ENCODE measurements at regions not wholly inside any gene's neighbourhood (a gene's known extent, or its start where the extent isn't known, plus 50 kb on each side); places are given as distances from the start of the nearest gene placed in this dataset.

DNA sequence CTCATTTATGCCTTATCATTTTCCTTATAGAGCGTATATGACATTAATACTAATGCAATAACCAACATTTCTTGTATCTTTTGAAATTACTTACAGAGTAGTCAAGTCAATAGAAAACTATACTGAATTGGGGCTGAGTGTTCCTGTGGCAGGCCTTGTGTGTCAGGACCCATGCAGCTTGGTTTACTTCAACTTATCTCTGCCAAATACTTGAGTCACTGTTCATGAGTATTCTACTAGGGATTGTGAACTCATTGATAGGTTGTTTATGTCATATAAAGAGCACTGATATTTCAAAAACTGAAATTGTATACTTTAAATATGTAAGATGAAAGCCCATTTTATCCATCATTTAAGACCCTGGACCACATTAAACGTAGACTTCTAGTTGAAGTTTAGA lies 688.6 kb upstream of the SLITRK1 start:
- no peak for DNase-seq (ENCODE audit: low read depth)

GRCh38 chr13:84569366-84569765 lies 687.1 kb upstream of the SLITRK1 start:
- no peak for DNase-seq (ENCODE audit: low read depth)

DNA sequence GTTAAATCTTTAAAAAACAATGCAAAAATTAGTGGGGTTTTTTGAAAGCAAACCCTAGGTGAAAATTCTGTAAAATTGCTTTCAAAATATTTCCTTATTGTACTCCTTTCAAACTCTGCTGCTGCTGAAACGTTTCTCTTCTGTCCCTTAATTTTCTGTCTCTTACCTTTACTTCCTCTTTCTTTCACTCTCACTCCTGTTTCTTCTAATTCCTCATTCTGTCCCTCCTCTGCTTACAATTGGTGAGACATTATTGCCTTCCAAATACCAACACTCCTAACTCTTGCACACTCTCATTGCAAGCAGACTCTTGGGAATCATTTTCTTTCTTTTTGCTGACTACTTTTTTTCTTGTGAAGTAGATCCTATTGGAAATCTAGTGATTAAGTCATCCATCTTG lies 685.6 kb upstream of the SLITRK1 start:
- DNase-seq (ENCODE audit: low read depth), result no peak

DNA sequence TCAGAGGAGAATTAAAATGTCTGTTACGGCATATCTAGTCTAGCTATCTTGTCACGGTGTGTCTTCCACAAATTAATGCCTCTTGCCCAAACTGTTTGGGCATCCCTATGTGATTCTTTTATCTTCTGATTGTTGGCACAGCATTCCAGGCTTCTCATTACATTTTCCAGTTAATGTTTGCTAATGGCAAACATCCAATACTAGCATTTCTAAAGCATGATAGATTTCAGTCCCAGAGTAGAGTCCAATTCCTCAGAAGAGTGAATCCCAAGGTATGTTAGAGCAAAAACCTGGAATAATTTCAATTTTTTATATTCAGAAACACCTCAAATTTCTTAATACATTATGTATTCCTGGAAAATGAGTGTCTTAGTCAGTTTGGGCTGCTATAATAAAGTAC lies 684.5 kb upstream of the SLITRK1 start:
- DNase-seq (ENCODE audit: low read depth), result no peak

DNA sequence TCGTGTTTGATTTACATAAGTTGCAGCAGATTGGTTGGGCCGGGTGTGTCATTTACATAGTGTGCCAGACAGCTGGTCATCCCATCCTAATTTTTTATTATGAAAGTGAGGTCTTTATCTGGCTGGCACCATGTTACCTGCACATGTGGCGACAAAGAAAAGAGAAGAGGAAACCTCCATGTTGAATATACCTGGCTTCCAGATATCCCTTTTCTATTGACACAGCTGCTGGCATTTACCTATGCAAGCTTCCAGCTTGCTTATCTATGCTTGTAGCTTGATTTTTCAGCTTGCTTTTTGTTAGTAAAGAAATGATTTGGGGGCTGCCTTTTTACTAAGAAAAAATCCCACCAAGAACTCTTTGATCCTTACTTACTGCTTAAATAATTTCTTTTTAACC lies 681.3 kb upstream of the SLITRK1 start:
- no peak for DNase-seq (ENCODE audit: low read depth)

DNA sequence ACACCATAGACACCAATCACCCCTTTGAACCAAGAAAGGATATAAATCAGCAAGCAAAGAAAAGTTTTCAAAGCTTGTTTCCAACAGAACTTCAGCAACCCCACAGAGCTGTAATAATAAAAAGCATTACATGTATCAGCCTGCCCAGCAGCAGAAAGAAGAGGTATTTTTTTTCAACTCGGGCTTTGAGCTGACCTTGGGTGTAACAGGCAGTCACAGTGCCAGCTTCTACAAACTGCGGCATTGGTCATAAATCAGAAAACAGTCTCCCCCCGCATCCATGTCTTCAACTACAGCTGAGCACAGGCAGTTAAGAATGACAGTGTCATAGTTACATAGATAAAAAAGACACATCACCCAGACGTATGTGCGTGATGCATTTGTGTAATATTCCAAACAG lies 671.0 kb upstream of the SLITRK1 start:
- DNase-seq (ENCODE audit: low read depth), result no peak

- no peak for DNase-seq (ENCODE audit: low read depth)
Observed at GRCh38 chr13:84543962-84544361, 661.7 kb upstream of the SLITRK1 start.

- DNase-seq (ENCODE audit: low read depth), result no peak
Observed at GRCh38 chr13:84542348-84542747, 660.1 kb upstream of the SLITRK1 start.

- no peak for DNase-seq (ENCODE audit: low read depth)
Observed at GRCh38 chr13:84536906-84537305, 654.6 kb upstream of the SLITRK1 start.

- DNase-seq (ENCODE audit: low read depth), result no peak
Observed at GRCh38 chr13:84528408-84529070, 646.3 kb upstream of the SLITRK1 start.

GRCh38 chr13:84525865-84526264 lies 643.6 kb upstream of the SLITRK1 start:
- DNase-seq (ENCODE audit: low read depth), result no peak

- no peak for DNase-seq (ENCODE audit: low read depth)
Observed at GRCh38 chr13:84524586-84524985, 642.3 kb upstream of the SLITRK1 start.

GRCh38 chr13:84500016-84500415 lies 617.7 kb upstream of the SLITRK1 start:
- DNase-seq (ENCODE audit: low read depth), result no peak

GRCh38 chr13:84497613-84498012 lies 615.3 kb upstream of the SLITRK1 start:
- no peak for DNase-seq (ENCODE audit: low read depth)

GRCh38 chr13:84491952-84492351 lies 609.7 kb upstream of the SLITRK1 start:
- DNase-seq (ENCODE audit: low read depth), result no peak

GRCh38 chr13:84487752-84488151 lies 605.5 kb upstream of the SLITRK1 start:
- no peak for DNase-seq (ENCODE audit: low read depth)

- DNase-seq (ENCODE audit: low read depth), result no peak
Observed at GRCh38 chr13:84481958-84482357, 599.7 kb upstream of the SLITRK1 start.

DNA sequence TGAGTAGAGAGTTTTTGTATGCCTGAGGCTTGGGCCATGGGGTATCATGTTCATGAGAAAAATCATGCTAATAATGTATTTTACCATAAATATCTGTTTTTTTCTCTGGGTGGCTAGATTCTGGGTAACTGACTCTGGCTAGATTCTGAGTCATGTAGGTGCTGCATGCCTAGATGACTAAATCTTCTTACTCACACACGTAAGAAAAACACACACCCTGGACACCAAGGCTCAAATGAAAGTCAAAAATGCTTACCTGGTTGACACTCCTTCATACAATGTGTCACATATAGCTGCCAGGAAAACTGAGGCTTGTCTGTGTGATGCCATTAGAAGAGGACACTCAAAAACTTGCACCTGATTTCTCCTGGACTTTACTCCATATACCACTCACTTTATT lies 597.4 kb upstream of the SLITRK1 start:
- DNase-seq (ENCODE audit: low read depth), result no peak

DNA sequence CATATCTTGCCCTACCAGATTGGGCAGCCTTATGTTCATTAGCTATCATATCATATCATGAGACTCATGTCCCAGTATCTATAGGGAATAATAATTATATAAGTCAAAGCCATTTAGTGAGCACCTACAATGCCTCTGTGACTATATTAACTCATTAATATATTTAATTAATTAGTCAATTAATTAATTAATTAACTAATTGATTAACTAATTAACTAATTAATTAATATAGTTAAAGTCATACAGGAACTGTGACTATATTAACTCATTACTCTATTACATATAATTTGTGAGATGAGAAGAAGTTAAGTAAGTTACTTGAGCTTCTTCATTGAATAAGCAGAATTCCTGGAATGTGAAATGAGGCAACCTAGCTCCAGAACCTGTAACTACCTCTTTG lies 588.3 kb upstream of the SLITRK1 start:
- DNase-seq (ENCODE audit: low read depth), result no peak

DNA sequence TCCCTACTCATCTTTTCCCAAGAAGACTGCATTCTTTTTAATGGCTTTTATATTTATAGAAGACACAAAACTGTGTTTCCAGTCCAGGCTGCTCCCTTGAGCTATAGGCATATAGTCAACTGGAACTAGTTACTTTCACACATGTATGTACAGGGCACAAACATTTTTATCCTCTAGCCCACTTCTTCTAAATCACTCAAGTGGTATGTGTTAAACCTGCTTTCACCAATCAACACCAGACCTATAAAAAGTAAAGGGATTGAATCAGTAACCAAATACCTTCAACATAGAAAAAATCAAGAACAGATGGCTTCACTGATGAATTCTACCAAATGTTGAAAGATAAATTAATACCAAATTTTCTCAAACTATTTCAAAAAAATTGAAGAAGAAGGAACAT lies 584.2 kb upstream of the SLITRK1 start:
- no peak for DNase-seq (ENCODE audit: low read depth)

DNA sequence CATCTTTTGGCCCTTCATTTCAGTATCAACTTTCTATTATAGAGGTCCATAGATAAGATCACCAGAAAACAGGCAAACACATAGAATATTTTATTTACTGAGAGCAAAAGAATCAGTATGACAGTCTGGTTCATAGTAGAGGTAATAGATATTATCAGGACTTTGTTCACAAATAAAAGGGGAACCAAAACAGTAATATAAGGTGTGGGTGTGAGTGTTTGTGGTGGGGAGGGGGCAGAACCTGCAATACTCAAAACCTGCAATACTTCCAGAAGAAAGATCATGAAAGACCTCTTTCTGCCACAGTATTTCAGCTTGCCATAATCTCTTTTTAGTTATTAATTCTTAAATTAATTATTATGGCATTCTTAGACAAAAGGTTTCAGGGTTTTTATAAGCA lies 578.7 kb upstream of the SLITRK1 start:
- DNase-seq (ENCODE audit: low read depth), result no peak

GRCh38 chr13:84455143-84455905 lies 573.0 kb upstream of the SLITRK1 start:
- no peak for DNase-seq (ENCODE audit: low read depth)

DNA sequence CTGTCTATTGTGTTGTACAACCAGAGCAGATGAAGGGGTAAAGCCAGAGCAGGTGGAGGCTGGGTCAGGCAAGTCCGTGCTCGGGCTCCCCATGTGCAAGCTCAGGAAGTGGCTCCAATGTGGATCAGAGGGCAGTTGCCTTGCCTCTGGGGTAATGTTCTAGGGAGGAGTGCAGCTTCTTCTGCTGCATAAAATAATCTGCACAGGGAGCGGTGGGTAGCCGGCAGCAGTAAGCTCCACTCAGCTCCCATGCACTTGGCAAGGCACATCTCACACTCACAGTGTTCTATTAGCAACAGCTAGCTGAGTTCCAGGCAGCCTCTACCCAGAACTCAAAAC lies 565.3 kb upstream of the SLITRK1 start:
- no peak for DNase-seq (ENCODE audit: low read depth)

Data from CMK (cell line).